LNCaP clone FGC (cell line): ENCODE measurements at regions not wholly inside any gene's neighbourhood (a gene's known extent, or its start where the extent isn't known, plus 50 kb on each side); places are given as distances from the start of the nearest gene placed in this dataset.

ENCODE experiments used
- DNase-seq: peaks from one replicate; pipeline ENCODE4 v3.0.0-alpha.2; 2011; ENCODE audit warnings: low read depth
- H3K4me3 ChIP-seq: 2 replicates; pipeline ENCODE4 v1.5.1; 2011; ENCODE audit warnings: mild to moderate bottlenecking, low read depth, low read length, control low read depth
- TF ChIP-seq, protein P1 (sequence below): IDR thresholded peaks from 2 replicates; pipeline ENCODE4 v1.5.1; 2012; ENCODE audit warnings: mild to moderate bottlenecking; ENCODE audit not compliant: control insufficient read depth, insufficient read depth; ENCODE audit errors: extremely low read depth

DNA sequence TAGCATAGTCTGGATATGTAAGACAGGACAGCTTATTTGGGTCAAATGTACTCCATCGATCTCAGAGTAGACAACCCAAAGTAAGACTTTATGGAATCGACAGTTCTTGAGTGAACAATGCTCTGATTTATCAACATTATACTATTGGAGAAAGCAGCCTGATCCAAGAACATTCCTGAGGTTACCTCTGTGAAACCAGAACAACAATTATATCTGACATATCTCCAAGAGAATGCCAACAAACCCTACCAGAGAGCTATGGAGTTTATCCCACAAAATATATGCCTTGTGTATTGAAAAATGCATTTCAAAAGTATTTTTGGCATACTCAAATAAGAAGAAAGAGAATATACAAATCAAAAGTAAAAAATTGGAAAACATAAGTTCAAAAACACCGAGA is 1985.9 kb downstream of the EFNA5 start:
- no peak overlapping the region for H3K4me3 ChIP-seq
- no peak for DNase-seq
- TF ChIP-seq, protein P1, sequence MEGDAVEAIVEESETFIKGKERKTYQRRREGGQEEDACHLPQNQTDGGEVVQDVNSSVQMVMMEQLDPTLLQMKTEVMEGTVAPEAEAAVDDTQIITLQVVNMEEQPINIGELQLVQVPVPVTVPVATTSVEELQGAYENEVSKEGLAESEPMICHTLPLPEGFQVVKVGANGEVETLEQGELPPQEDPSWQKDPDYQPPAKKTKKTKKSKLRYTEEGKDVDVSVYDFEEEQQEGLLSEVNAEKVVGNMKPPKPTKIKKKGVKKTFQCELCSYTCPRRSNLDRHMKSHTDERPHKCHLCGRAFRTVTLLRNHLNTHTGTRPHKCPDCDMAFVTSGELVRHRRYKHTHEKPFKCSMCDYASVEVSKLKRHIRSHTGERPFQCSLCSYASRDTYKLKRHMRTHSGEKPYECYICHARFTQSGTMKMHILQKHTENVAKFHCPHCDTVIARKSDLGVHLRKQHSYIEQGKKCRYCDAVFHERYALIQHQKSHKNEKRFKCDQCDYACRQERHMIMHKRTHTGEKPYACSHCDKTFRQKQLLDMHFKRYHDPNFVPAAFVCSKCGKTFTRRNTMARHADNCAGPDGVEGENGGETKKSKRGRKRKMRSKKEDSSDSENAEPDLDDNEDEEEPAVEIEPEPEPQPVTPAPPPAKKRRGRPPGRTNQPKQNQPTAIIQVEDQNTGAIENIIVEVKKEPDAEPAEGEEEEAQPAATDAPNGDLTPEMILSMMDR: no peak

DNA sequence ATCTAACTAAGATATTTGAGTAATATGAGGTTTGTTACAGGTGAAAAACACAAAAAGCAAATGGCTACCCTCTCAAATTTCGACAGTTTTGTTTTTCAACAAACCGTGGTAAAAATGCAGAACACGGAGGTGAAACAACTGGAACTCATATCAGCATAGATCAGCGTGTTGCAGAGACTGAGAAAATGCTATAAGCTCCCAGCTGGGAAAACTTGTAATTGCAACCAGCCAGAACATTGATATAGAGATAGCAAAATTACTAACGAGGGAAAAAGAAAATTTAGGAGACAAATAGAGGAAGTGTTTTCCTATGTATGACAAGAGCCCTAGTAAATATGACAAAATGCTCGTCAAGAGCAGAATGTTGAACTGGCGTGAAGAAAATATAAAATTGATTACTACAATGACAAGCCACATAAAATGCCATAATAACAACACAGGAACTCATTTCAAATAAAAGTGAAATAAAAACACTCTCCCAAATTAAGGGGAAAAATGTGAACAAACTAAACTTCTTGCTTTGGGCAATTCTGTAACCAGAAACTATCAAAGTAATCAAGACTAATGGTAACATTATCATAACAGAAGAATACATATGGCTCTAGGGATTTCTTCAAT is 1989.8 kb downstream of the EFNA5 start:
- no peak overlapping the region for H3K4me3 ChIP-seq
- no peak for DNase-seq
- TF ChIP-seq, protein P1: no peak

DNA sequence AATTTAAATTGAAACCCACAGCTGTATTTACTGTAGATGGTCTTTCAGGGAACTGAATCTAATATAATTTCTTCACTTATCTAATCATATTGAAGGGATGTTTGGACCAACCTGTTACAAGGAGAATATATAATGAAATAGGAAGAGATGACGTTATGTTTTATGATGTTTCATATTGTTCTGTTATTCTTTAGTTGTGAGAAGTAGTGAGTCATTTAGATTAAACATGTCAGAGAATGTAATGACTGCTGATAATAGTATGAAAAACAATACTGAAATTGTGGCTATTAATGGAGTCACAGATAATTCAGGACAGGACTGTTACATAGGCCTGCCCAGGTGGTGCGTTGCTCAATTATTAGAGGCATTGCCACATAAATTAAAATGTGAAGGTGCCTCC is 1993.4 kb downstream of the EFNA5 start:
- TF ChIP-seq, protein P1: no peak
- no peak overlapping the region for H3K4me3 ChIP-seq
- DNase-seq: no peak

DNA sequence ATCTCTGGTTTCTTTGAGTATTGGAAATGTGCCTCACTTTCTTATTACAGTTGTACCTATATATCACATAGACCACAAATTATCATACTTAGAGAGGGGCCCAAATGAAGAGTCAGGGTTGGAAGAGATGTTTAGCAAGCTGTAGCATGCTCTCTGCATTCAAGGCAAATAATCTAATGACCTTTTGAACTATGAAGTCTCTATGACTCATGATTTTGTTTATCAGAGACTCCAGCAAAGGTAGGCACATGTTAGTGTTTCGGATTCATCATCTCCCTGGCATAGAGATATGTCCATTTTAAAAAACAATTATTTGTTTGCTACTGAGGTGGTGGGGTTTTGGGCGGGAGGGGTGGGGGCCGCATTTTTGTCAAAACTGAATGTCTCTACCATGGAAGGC is 2000.1 kb downstream of the EFNA5 start:
- TF ChIP-seq, protein P1: no peak
- no peak overlapping the region for H3K4me3 ChIP-seq
- DNase-seq: no peak

DNA sequence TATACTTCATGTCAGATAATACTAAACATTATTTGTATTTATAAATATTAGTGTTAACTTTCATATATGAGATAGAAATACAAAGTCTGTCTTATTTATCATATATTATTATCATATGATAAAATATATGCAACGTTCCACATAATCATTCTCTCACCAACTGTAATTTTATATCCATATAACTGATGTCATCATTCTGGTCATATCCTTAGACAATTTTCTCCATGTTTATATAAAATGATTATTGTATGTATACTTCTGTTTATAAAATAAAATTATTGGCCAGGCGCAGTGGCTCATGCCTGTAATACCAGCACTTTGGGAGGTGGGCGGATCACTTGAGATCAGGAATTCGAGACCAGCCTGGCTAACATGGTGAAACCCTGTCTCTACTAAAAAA is 2007.1 kb downstream of the EFNA5 start:
- TF ChIP-seq, protein P1: no peak
- no peak overlapping the region for H3K4me3 ChIP-seq
- no peak for DNase-seq

DNA sequence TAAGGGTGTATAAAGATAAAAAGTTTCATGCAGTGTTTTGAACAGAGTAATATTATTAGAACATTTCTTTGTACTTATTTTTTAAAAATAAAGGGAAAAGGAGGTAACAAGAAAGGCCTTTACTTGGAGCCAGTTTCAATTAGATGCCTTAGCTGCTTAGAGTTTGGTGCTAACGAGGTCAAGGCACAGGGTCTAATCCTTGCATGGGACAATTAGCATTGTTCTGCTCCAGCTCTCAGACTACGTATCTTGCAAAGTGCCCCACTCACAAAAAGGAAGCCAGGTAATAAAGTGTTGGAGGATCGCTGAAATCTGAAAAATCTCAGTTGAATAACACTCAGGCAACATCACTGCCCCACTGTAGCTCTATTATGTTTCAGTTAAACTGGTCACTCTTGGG is 2011.3 kb downstream of the EFNA5 start:
- TF ChIP-seq, protein P1: no peak
- DNase-seq: no peak
- no peak overlapping the region for H3K4me3 ChIP-seq

DNA sequence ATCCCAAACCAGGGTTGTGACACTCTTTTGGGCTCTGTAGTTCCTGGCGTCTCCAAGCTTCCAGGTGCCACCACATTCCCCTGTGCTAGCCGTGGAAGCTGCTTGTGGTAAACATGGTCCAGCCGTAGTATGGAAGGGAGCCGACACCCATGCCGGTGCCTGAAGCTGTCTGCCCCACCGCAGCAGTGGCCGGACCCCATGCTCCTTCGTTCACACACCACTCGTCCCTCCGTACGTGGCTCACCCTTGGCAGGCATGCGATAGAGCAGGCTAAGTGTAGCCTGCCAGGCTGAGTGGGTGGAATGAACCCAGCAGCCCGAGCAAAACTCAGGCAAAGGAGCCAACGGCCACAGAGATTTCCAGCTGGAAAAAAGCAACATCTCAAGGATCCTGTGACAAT is 2030.4 kb downstream of the EFNA5 start:
- no peak for DNase-seq
- TF ChIP-seq, protein P1: no peak
- H3K4me3 ChIP-seq: no peak overlapping the region
